Epithelial cell of esophagus (primary cell): ENCODE measurements at regions not wholly inside any gene's neighbourhood (a gene's known extent, or its start where the extent isn't known, plus 50 kb on each side); places are given as distances from the start of the nearest gene placed in this dataset.

ENCODE experiments used
- DNase-seq: peaks from one replicate; pipeline ENCODE4 v3.0.0; 2010; ENCODE audit warnings: low read depth
- H3K4me3 ChIP-seq: 2 replicates; pipeline ENCODE4 v1.5.1; 2011; ENCODE audit warnings: mild to moderate bottlenecking, low read length, control low read depth
- TF ChIP-seq, protein P1 (sequence below): IDR thresholded peaks from 2 replicates; pipeline ENCODE4 v1.5.1; 2011; ENCODE audit warnings: low read depth, mild to moderate bottlenecking, low read length, control low read depth, inconsistent platforms; ENCODE audit not compliant: insufficient read depth; ENCODE audit errors: missing control alignments

DNA sequence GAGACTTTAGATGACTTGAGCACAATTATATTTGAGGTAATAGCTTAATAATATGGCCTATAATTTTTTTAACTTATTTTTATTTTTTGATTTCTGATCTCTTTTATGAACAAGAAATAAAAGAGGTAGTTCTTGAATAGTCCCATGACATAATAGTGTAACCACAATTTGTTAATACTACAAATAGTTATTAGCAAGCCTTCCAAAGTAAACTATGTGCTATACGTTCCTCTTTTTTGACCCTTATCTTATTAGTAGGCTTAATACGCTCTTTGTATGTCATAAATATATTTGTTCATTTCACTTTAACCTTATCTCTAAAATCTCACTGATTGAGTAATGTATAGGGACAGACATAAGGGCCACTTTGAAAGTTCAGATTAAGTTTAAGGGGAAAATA, 78.7 kb upstream of the NR4A3 start:
- TF ChIP-seq, protein P1, sequence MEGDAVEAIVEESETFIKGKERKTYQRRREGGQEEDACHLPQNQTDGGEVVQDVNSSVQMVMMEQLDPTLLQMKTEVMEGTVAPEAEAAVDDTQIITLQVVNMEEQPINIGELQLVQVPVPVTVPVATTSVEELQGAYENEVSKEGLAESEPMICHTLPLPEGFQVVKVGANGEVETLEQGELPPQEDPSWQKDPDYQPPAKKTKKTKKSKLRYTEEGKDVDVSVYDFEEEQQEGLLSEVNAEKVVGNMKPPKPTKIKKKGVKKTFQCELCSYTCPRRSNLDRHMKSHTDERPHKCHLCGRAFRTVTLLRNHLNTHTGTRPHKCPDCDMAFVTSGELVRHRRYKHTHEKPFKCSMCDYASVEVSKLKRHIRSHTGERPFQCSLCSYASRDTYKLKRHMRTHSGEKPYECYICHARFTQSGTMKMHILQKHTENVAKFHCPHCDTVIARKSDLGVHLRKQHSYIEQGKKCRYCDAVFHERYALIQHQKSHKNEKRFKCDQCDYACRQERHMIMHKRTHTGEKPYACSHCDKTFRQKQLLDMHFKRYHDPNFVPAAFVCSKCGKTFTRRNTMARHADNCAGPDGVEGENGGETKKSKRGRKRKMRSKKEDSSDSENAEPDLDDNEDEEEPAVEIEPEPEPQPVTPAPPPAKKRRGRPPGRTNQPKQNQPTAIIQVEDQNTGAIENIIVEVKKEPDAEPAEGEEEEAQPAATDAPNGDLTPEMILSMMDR: no peak
- no peak for DNase-seq
- no peak overlapping the region for H3K4me3 ChIP-seq

- H3K4me3 ChIP-seq: no peak overlapping the region
- TF ChIP-seq, protein P1: no peak
These were observed 78.2 kb upstream of the NR4A3 start for GRCh38 chr9:99743455-99743854.

GRCh38 chr9:99744132-99744531, 77.6 kb upstream of the NR4A3 start:
- DNase-seq: no peak
- TF ChIP-seq, protein P1: no peak
- H3K4me3 ChIP-seq: no peak overlapping the region

More at GRCh38 chr9:99743455-99743854, 78.2 kb upstream of the NR4A3 start:
- DNase-seq: no peak

- TF ChIP-seq, protein P1: no peak
- H3K4me3 ChIP-seq: no peak overlapping the region
These were observed 76.6 kb upstream of the NR4A3 start for GRCh38 chr9:99745085-99745484.

DNA sequence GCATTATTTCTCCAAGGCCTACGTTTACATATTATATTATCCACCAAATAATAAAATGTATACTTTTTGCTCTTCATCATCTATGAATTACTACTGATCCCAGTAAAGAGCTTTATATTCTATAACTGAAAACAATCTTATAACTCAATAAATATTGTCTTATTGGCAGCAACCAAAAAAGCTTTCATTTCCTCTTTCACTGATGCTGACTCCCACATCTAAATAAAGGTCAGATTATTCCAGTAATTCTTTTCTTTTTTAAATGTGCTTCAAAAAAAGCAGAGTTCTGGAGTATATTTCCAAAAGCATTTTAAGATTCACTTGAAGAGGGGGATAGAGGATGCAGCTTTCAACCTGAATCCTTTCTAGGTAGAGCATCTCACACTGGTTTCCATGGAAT, 75.3 kb upstream of the NR4A3 start:
- no peak for DNase-seq
- no peak overlapping the region for H3K4me3 ChIP-seq
- TF ChIP-seq, protein P1: no peak

More at GRCh38 chr9:99745085-99745484, 76.6 kb upstream of the NR4A3 start:
- DNase-seq: no peak

- DNase-seq: peak; percentile 56
- TF ChIP-seq, protein P1: no peak
- H3K4me3 ChIP-seq: no peak overlapping the region
These were observed 73.4 kb upstream of the NR4A3 start for GRCh38 chr9:99748266-99748665.

- H3K4me3 ChIP-seq: no peak overlapping the region
- TF ChIP-seq, protein P1: no peak
- peak; percentile 51 for DNase-seq
These were observed 73.0 kb upstream of the NR4A3 start for GRCh38 chr9:99748676-99749075.
